ENCODE measurements at regions not wholly inside any gene's neighbourhood (a gene's known extent, or its start where the extent isn't known, plus 50 kb on each side); places are given as distances from the start of the nearest gene placed in this dataset.

GRCh38 chr4:73344106-73344505 lies 60.0 kb upstream of the ALB start:
- TF ChIP-seq CTCF (IDR thresholded peaks at IDR 0.05), result no peak
- no peak for TF ChIP-seq POLR2A (IDR thresholded peaks at IDR 0.05)
